ENCODE measurements at regions not wholly inside any gene's neighbourhood (a gene's known extent, or its start where the extent isn't known, plus 50 kb on each side); places are given as distances from the start of the nearest gene placed in this dataset.

DNA sequence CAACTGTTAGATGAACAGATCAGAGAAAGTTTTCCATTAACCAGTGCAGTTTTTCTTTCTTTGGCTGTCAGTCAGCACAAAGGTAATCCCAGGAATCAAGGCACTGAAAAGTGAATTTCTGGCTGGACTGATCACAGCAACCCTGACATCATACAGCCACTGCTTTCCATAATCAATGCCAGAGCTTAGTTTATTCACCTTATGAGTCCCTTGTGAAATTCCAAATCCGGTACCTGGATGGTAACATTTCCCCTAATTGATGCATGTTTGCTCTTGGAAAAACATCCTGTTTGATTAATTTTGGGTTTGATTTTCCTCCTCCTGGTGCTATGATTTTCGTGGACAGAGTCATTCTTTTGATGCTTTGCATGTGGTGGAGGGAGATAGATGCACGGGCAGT is 319.8 kb downstream of the INSC start:
- no peaks in the 10 kb centered on the region for H3K4me1 ChIP-seq
- TF ChIP-seq Cebpa-rat (IDR thresholded peaks at IDR 0.05), result no peak
- H3K4me3 ChIP-seq, result no peak overlapping the region
- no peaks in the 10 kb centered on the region for H4K20me1 ChIP-seq
- H3K36me3 ChIP-seq, result no peaks in the 10 kb centered on the region
- H3K9me3 ChIP-seq, result no peaks in the 10 kb centered on the region
- H3K27me3 ChIP-seq, result no peaks in the 10 kb centered on the region
- H3K27ac ChIP-seq, result no peak overlapping the region
- H3K4me2 ChIP-seq, result no peak overlapping the region
- no peak overlapping the region for H3K9ac ChIP-seq

GRCh38 chr11:15446315-15446714 is 331.6 kb downstream of the INSC start:
- Histone ChIP-seq H3K9me3 (no peaks in the 10 kb centered on the region), H3K4me3 (no peak overlapping the region), H3K36me3 (no peaks in the 10 kb centered on the region), H3K27ac (no peak overlapping the region), H3K9ac (no peak overlapping the region), H3K4me1 (no peaks in the 10 kb centered on the region), H3K27me3 (no peaks in the 10 kb centered on the region), H3K4me2 (no peak overlapping the region), H4K20me1 (no peaks in the 10 kb centered on the region)
- TF ChIP-seq Cebpa-rat (IDR thresholded peaks at IDR 0.05), result no peak

DNA sequence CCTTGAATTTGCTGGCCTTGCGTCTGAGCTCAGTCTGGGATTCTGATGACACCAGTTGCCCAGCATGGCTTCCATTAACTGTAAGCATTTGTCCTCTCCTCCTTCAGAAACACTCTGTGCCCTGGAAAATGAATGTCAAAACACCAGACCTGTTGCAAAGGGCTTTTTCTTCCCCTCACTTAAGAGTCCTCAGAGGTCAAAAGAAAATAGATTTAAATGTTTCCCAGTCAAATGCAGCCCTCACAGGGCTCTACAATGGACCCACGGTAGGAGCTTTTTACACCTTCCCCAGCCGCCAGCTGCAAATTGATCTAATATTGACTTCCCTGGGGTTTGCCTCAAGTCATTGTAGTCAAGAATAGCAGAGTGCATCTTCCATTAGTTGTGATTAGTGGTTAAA is 332.2 kb downstream of the INSC start:
- H3K9me3 ChIP-seq, result no peaks in the 10 kb centered on the region
- H3K36me3 ChIP-seq, result no peaks in the 10 kb centered on the region
- TF ChIP-seq Cebpa-rat (IDR thresholded peaks at IDR 0.05), result no peak
- H3K27ac ChIP-seq, result no peak overlapping the region
- no peaks in the 10 kb centered on the region for H3K27me3 ChIP-seq
- H3K4me1 ChIP-seq, result no peaks in the 10 kb centered on the region
- no peak overlapping the region for H3K4me2 ChIP-seq
- H3K4me3 ChIP-seq, result no peak overlapping the region
- no peak overlapping the region for H3K9ac ChIP-seq
- H4K20me1 ChIP-seq, result no peaks in the 10 kb centered on the region

DNA sequence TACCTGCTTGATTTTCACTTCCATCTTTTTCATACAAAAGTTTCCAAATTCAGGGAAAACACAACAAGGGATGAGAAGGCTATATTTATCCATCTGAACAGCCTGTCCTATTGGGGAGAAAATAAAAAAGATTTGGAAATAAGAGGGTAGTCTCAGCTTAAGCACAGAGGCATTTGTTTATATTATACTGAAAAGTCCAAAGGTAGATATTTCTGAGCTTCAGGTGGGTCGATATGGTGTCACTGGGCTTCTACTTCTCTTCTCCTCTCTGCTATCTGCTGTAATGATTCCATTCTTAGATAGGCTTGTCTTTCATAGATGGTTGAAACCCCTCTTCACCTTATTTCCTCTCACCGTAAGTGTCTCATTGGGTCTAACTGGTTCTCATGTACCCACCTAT is 337.0 kb downstream of the INSC start:
- Histone ChIP-seq H3K9ac (no peak overlapping the region), H3K4me2 (no peak overlapping the region), H3K4me3 (no peak overlapping the region), H3K27ac (no peak overlapping the region), H3K4me1 (no peaks in the 10 kb centered on the region), H3K9me3 (no peaks in the 10 kb centered on the region; the same call in 1 of the 2 replicates), H3K36me3 (no peaks in the 10 kb centered on the region), H3K27me3 (no peaks in the 10 kb centered on the region), H4K20me1 (no peaks in the 10 kb centered on the region)
- no peak for TF ChIP-seq Cebpa-rat (IDR thresholded peaks at IDR 0.05)

DNA sequence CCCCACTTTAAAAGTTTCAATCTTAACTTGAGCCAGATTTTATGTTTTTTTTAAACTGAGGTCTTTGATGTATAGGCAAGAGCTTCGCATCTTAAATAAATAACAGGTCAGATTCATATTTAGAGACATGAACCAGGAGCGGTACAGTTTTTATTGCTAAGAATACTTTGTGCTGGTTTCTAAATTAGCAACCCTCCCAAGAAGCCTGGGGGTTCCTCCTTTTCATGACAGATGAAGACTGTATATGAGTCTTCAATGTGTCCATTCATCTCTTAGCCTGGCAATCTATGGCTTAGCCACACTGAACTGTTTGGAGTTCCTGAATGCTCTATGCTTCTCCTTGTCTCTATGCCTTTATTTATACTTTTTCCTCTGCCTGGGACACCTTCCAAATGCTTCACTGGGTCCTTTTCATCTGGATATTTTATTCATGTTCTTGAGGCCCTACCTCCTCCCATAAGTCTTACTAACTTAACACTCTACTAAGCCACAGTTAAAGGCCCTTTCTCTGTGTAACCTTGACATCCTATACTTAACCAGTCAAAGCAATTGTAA is 338.6 kb downstream of the INSC start:
- Histone ChIP-seq H3K4me2 (no peak overlapping the region), H3K4me1 (no peaks in the 10 kb centered on the region), H3K27ac (no peak overlapping the region), H3K9me3 (no peaks in the 10 kb centered on the region; the same call in 1 of the 2 replicates), H3K9ac (no peak overlapping the region), H3K27me3 (no peaks in the 10 kb centered on the region), H3K36me3 (no peaks in the 10 kb centered on the region), H3K4me3 (no peak overlapping the region), H4K20me1 (no peaks in the 10 kb centered on the region)
- TF ChIP-seq Cebpa-rat (IDR thresholded peaks at IDR 0.05), result no peak

GRCh38 chr11:15468466-15468865 is 353.7 kb downstream of the INSC start:
- no peaks in the 10 kb centered on the region for H3K36me3 ChIP-seq
- H3K4me1 ChIP-seq, result peaks cover 15% of the 10 kb centered on the region
- H3K4me3 ChIP-seq, result no peak overlapping the region
- H4K20me1 ChIP-seq, result no peaks in the 10 kb centered on the region
- H3K9me3 ChIP-seq, result no peaks in the 10 kb centered on the region
- H3K4me2 ChIP-seq, result no peak overlapping the region
- TF ChIP-seq Cebpa-rat (IDR thresholded peaks at IDR 0.05), result no peak
- no peaks in the 10 kb centered on the region for H3K27me3 ChIP-seq
- no peak overlapping the region for H3K9ac ChIP-seq
- H3K27ac ChIP-seq, result no peak overlapping the region

GRCh38 chr11:15471048-15471894 is 356.5 kb downstream of the INSC start:
- Histone ChIP-seq H3K9me3 (no peaks in the 10 kb centered on the region), H3K4me3 (no peak overlapping the region), H3K4me2 (no peak overlapping the region), H3K4me1 (peaks cover 31% of the 10 kb centered on the region), H3K36me3 (no peaks in the 10 kb centered on the region), H3K27ac (no peak overlapping the region), H3K27me3 (no peaks in the 10 kb centered on the region), H3K9ac (no peak overlapping the region), H4K20me1 (no peaks in the 10 kb centered on the region)
- no peak for TF ChIP-seq Cebpa-rat (IDR thresholded peaks at IDR 0.05)

DNA sequence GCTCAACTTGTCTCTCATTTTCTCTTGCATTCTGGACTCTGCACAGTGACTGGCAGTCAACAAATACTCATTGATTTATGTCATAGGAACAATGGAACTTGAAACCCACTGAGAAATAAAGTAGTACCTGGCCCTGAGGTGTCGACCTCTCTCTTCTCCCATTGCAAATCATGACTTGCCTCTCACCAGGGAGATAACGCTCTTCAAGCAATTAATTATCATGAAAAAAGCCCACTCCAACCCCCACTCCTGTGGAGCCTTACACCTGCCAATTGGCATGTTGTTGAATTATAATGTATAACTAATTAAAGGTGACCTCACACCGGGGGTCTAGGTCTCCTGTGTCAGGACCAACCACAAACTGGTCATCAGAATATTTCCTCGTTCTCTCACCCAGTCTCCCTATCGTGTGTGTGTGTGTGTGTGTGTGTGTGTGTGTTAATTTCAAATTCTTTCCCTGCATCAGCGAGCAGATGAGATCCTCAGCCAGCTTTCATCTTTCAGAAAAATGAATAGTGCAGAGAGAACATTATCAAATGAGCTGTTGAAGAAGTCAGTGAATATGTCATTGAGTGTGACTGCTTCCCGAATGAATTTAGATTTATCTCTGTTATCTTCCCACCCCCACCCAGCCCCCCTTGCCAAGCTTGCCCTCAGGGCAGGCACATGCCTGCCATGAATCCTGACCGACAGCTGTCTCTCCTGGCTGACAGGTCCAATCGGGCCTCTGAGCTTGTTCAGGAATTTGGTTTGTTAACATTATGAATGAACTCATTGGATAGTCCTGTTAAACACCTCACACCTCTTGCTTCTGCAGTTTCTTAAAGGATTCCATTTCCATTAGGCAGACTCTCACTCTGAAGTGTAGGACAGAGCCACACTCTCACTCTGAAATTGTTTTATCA is 357.4 kb downstream of the INSC start:
- H3K9ac ChIP-seq, result no peak overlapping the region
- no peaks in the 10 kb centered on the region for H3K9me3 ChIP-seq
- peak overlapping the region; percentile 76; the same call in 1 of the 2 replicates for H3K4me2 ChIP-seq
- no peaks in the 10 kb centered on the region for H3K27me3 ChIP-seq
- H3K36me3 ChIP-seq, result no peaks in the 10 kb centered on the region
- no peak overlapping the region for H3K4me3 ChIP-seq
- no peaks in the 10 kb centered on the region for H4K20me1 ChIP-seq
- H3K4me1 ChIP-seq, result peaks cover 31% of the 10 kb centered on the region
- H3K27ac ChIP-seq, result no peak overlapping the region
- TF ChIP-seq Cebpa-rat (IDR thresholded peaks at IDR 0.05), result no peak

GRCh38 chr11:15473954-15474837 is 359.5 kb downstream of the INSC start:
- H3K4me1 ChIP-seq, result peaks cover 31% of the 10 kb centered on the region
- H3K9me3 ChIP-seq, result no peaks in the 10 kb centered on the region
- no peak overlapping the region for H3K9ac ChIP-seq
- H3K27me3 ChIP-seq, result no peaks in the 10 kb centered on the region
- H3K27ac ChIP-seq, result no peak overlapping the region
- H3K4me3 ChIP-seq, result no peak overlapping the region
- no peaks in the 10 kb centered on the region for H3K36me3 ChIP-seq
- no peaks in the 10 kb centered on the region for H4K20me1 ChIP-seq
- TF ChIP-seq Cebpa-rat (IDR thresholded peaks at IDR 0.05), result no peak
- H3K4me2 ChIP-seq, result peak overlapping the region; percentile 76

Measured in BLaER1 (cell line).